ENCODE measurements at regions not wholly inside any gene's neighbourhood (a gene's known extent, or its start where the extent isn't known, plus 50 kb on each side); places are given as distances from the start of the nearest gene placed in this dataset.

- H3K79me2 ChIP-seq (replicated peaks; ENCODE audit: insufficient read depth) = peaks cover 8% of the 10 kb centered on the region; the same call in 1 of the 2 replicates
- TF ChIP-seq ZNF462 (CRISPR knock-in tag; IDR thresholded peaks at IDR 0.05) (no peak), STAT1 (IDR thresholded peaks at IDR 0.05; ENCODE audit: unreplicated experiment) (no peak), JUNB (IDR thresholded peaks at IDR 0.05; ENCODE audit: unreplicated experiment) (no peak), ZNF114 (CRISPR knock-in tag; IDR thresholded peaks at IDR 0.05) (no peak), CTCF (conservative IDR thresholded peaks at IDR 0.05; ENCODE audit: low read depth in 2 of 2) (no peak)
These were observed 196.6 kb upstream of the IL12A start for GRCh38 chr3:159792070-159792469.

More at GRCh38 chr3:159792070-159792469, 196.6 kb upstream of the IL12A start:
- H3K9me2 ChIP-seq (ENCODE audit: insufficient read depth) = no peaks in the 10 kb centered on the region
- no peak overlapping the region for H3K27ac ChIP-seq (ENCODE audit: low read depth)
- peaks cover 3% of the 10 kb centered on the region for H3K27me3 Mint-ChIP-seq (ENCODE audit: insufficient read depth, low read depth, poor library complexity)
- no peak overlapping the region for H3K4me3 Mint-ChIP-seq
- no peaks in the 10 kb centered on the region for H4K20me1 ChIP-seq (replicated peaks; ENCODE audit: insufficient read depth)
- no peaks in the 10 kb centered on the region for H3K36me3 Mint-ChIP-seq (ENCODE audit: low read depth)
- no peaks in the 10 kb centered on the region for H3K27me3 ChIP-seq (ENCODE audit: insufficient read depth)
- H3K4me2 ChIP-seq = no peak overlapping the region
- no peak for DNase-seq (ENCODE audit: low spot score)
- H3K9me3 Mint-ChIP-seq = no peaks in the 10 kb centered on the region
- H2AFZ ChIP-seq = no peak overlapping the region
- peaks cover 25% of the 10 kb centered on the region for H3K4me1 Mint-ChIP-seq
- H3K4me1 ChIP-seq (ENCODE audit: insufficient read depth) = peaks cover 39% of the 10 kb centered on the region
- no peak overlapping the region for H3K27ac Mint-ChIP-seq
- no peak overlapping the region for H3K4me3 ChIP-seq
- H3F3A ChIP-seq (replicated peaks; ENCODE audit: low read depth) = no peaks in the 10 kb centered on the region
- H3K36me3 ChIP-seq (ENCODE audit: insufficient read depth) = no peaks in the 10 kb centered on the region
- ATAC-seq = no peak
